Fibroblast of skin of abdomen (primary cell): ENCODE measurements at regions not wholly inside any gene's neighbourhood (a gene's known extent, or its start where the extent isn't known, plus 50 kb on each side); places are given as distances from the start of the nearest gene placed in this dataset.

ENCODE experiments used
- DNase-seq: peaks from one replicate; pipeline ENCODE4 v3.0.0-alpha.2; 2013

DNA sequence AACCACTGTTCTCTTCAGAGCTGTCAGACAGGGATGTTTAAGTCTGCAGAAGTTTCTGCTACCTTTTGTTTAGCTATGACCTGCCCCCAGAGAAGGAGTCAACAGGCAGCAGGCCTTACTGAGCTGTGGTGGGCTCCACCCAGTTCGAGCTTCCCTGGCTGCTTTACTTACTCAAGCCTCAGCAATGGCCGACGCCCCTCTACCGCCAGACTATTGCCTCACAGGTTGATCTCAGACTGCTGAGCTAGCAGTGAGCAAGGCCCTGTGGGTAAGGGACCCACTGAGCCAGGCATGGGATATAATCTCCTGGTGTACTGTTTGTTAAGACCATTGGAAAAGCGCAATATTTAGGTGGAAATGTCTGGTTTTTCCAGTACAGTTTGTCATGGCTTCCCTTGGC, 229.6 kb downstream of the TMEM167A start:
- no peak for DNase-seq

DNA sequence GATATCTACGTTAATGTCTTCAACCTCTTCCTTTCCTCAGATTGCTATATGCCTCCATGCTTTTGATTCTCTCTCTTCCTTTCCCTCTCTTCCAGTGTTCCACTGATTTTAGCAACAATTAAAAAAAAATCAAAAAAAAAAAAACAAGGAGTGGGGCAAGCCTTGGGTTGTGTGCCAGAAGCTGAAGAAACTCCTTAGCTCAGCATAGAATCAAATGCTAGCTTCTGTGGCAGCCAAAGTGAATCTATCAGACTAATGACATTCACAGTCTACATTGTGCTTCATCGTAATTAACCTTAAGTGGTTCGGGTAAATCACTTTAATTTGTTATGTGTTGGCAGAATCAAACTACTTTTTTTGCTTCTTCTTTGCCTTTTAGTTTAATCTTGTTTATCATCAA, 237.3 kb downstream of the TMEM167A start:
- DNase-seq, result no peak

DNA sequence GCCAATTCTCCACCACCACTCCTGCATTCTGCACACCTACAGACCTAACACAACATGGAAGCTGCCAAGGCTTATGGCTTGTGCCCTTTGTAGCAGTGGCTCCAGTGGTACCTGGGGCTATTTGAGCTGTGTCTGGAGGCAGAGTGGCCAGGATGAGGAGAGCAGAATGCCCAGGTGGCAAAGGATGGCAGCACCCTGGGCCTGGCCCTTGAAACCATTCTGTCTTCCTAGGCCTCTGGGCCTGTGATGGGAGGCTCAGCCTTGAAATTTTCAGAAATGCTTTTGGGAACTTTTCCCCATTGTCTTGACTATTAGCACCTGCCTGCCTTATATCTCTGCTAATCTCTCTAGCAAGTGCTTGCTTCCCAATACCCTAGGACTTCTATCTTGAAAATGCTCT, 241.7 kb downstream of the TMEM167A start:
- DNase-seq, result no peak

DNA sequence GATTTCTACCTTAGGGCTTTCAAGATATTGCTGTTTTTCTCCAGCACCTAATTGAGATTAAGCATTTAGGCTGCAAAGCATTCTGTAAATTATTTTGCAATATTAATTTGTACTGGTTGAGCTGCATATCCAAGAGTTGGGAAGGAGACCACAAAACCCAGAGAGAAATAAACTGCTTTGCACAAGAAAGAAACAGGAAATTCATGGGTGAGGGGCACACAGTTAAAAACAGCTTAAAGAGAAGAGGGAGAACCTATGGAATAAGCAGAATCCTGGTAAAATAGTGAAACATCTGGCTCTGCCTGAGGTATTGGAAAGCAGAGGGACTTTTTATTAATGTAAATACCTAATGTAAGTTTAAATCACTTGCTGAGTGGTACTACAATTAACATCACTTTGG, 243.0 kb downstream of the TMEM167A start:
- no peak for DNase-seq

DNA sequence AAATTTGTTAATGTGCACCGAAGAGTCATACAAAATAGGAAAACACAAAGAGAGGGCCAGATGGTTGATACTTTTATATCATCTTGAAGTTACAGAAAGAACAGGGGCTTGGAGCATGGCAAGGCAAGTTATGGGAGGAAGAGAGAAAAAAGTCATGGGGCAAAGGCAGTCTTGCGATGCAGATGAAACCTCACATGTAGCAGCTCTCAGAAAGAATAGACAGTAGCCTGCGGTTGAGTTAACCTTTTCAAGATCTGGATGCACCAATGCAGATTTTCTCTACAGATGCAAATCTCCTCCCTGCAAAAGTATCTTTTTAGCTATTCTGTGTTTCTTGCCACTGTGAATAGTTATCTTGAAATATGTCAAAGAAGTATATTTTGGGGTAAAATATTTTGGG, 243.9 kb downstream of the TMEM167A start:
- no peak for DNase-seq

DNA sequence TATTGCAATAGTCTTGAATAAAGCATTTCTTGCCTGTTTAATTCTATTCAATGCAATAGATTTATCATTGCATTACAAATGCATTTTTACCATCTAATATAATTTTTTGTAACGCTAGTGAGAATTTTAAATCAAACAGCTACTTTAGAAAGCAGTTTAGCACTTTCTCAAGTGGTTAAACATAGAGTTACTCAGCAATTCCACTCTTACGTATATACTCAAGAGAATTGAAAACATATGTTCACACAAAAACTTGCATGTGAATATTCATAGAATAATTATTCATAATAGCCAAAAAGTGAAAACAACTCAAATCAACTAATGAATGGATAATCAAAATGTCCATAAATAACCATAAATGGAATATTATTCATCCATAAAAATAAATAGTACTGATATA, 244.7 kb downstream of the TMEM167A start:
- DNase-seq, result no peak

DNA sequence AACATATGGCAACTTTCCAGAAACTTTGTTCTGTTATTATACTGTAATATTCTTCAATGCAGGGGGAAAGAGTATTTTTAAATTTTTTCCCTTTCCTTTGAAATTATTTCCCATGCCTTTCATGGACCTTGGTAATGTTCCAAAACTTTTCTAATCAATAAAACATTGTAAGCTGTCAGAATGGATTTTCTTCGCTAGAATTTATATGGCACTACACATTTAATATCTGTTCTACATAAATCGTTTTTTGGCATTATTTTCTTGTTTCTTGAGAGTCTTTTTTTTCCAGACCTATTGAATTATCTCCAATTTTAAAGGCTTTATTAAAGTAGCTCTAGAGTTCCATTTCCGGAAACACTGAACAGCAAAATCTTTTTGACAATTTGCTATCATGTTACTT, 249.0 kb downstream of the TMEM167A start:
- DNase-seq, result no peak

DNA sequence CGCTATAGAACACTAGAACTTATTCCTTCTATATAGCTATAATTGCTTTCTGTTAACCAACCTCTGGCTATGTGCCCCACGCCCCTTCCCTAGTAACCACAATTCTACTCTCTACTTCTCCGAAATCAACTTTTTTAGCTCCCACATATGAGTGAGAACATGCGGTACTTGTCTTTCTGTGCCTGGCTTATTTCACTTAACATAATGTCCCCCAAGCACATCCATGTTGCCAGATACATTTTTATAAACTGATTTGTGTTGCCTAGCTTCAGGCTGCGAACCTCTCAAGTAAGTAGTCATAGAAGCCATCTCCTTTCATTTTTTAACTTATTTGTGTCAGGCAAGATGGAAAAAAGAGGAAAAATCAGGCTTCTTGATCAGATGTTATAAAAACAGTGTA, 249.5 kb downstream of the TMEM167A start:
- no peak for DNase-seq

DNA sequence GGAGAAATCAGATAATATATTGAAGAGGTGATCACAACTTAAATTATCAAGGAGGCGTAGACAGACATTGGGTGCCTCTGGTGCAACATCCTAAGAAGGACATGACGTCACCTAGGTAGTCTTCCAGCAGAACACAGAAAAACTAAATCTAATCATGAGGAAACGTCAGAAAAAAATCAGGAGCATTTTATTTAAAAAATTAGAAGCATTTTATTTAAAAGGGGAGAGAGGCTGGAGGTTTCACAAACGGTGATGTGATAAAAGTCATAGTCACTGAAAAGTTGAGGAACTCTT, 254.6 kb downstream of the TMEM167A start:
- DNase-seq, result no peak

DNA sequence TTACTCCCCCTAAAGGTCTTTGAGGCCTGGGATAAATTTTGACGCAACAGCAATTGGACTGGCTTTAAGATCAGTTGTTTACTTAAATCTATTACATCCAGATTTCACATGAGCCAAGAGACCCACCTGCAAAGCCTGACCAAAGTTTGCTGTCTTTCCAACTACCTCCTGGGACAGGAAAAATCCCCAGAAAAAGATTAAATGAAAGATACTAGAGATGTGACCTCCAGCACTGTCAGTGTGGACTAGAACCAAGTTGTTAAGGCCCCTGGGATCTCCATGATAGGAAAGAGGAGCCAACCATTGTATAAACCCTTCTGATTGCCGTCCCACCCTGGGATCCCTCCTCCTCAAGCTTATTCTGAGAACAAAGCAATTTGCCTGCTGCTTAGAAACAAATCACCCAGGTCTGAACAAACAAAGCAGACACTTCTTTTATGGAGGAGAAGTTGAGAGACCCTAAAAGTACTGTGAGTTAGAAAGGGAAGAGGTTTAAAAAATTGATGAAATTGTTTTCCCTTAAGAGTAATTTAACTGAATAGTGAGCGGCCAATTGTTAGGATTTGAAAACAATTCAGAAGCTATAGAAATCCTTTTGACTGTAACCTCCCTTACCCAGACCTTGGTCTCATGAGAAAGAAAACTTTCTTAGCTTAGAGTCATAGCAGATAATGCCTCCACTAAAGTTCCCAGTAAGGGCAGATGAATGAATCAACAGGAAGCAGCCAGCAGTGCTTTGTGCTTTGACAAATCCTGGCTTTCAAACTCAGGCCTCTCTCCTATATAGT, 255.2 kb downstream of the TMEM167A start:
- DNase-seq, result no peak

DNA sequence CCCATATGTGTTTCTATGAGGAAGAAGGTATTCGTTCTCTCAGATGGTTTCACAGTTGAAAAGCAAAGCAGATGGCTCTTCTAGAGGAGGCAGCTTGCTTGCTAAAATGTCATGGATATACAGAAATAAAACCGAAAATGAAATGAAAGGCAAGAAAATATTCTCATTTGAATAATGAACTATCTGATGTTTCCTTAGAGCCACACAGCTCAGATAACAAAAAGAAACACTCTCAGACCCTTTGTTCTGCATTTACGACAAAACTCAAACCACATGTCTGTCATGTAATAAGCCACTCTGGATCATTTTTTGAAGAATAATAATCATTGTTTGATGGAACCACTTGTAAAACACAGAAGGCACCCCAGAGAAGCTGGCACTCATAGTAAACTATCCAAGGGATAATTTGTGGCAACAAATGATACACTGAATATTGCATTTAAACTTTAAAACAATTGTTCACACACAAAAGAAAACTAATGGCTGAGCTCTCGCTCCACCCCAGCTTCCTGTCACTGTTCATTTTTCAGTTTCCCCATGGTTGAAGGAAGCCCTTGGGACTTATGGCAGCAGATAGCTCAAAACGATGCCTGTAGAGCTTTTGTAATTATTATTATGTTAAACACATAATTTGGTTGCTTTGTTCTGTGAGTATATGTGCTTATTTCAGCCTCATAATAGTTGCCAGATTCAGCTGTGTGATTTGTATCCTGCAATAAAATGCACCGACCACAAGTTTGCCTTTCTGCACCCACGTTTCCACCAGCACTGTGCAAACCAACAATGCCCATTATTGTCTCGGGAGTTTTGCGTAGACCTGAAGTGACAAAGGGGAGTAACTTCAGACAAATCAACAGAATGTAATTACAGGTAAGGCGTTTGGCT, 256.0 kb downstream of the TMEM167A start:
- DNase-seq, result no peak

DNA sequence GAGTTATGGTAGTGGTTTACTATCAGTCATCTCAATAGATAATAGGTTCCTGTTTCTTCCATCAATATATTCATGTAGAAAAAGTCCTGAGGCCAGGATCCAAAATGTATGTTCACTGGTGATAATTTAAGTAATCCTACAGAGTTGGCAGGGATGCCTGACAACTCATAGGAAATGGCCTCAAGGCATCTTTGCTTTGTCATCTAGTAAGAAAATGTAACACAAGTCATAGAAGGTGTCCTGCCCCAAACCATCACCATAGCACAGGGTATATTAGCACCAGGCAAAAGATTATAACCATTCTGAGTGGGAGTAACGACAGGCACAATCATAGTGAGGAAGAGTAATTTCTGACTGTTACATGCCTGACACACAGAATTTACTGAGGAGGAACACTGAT, 257.0 kb downstream of the TMEM167A start:
- no peak for DNase-seq

DNA sequence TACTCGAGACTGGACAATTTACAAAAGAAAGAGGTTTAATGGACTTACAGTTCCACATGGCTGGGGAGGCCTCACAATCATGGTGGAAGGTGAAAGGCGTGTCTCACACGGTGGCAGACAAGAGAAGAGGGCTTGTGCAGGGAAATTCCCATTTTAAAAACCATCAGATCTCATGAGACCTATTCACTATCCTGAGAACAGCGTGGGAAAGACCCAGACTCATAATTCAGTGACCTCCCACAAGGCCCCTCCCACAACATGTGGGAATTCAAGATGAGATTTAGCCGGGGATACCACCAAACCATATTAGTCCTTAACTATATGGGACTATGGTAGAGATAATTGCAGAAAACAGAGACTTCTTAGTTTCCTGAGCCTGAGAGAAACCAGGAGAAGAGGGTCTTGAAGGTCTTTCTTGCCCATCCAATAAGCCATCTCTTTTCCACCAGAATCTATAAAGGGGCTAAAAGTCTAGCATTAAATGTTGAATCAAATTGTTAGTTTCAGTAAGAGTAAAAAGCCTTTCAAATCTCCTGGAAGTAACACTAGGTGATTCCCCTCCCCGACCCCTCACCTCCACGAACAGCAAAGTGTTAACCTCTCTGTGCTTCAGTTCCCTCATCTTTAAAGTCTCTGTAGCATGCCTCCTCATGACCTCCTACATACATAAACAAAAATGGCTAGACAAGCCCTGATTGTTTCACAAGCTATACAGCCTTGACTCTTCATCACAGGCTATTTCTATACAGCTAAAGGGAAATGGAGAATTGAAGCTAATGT, 259.1 kb downstream of the TMEM167A start:
- no peak for DNase-seq

DNA sequence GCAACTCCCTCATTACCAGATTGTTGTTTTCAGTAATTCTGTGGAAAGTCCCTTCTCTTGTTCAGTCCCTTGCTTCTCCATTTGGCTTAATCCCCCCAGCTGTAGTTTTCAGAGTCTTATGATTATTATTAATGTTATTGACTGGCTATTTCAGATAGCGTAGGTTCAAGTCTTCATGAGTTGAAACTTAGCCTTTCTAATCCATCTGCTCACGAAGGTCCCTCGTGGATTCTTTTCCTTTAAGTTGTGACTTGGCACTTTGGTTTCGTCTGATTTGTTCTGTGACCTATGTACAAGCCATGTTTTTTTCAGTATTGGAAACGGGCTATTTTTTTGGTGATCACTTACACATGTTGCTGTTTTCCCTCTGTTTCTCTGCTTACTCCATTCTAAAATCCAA, 260.3 kb downstream of the TMEM167A start:
- DNase-seq, result no peak

DNA sequence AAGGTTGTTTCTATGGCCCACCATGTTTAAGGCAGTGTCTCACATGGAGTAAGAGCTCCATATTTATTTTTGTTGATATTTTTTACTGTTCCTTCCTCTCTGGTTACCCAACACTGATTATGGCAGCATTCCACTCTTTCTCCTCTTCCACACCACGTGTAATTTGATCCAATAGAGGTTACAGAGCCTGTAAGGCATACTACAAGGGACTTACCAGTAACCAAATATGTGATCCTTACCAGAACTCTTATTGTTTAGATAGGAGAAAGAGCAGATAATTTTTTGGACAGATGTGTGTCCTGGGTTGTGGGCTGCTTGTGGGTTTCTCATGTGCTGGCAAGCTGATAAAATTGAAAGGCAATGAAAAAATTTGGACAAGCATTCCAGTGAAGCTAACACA, 261.3 kb downstream of the TMEM167A start:
- DNase-seq, result no peak

DNA sequence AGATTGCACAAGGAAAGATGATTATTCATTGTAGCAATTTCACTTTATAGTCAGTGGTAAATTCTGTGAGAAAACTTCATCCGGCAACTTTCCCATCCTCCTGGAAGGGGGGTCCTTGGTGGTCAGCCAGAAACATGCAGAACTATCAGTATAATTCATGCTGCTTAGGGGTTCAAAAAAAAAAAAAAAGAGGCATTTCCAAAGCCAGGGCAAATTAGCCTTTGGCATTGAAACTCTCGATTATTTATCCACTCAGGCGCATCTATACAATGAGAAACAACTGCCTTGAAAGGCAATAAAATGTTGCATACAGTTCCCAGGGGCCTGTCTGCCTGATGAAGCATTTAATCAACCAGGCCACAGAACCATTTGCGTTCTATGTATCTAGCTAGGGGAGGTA, 263.3 kb downstream of the TMEM167A start:
- no peak for DNase-seq

DNA sequence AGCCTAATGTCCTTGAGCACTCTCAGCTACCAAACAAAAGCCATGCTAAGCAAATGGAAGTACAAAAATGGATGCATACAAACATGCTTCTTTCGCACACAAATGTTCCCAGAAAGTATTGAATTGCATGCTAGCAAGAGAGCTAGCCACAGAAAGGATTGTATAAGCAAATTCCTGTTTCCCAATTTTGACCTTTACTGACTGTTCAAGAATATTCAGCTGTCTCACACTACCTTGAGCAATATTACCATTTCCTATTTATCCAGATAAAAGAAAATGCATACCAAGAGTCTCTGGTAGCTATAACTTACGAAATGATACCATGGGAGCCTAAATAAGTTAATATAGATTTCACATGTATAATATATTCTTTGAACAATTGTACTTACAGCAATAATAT, 264.6 kb downstream of the TMEM167A start:
- peak; percentile 26 for DNase-seq

DNA sequence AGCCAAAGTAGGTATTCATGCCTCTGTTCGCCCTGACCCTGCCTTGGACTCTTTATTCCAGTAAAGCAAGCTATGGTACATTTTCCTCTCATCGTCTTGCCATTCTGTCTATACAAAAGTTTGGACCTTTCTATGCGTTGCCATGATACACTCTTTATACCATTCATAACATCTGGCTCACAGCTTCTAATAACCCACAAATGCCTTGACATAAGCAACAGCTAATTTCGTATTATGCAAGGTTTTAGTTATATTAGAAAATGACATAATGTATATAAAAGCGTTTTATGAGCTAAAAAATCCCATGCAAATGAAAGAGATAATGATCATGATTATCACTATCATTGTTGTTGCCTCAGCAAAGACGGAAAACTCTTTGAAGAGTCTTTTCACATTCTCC, 265.7 kb downstream of the TMEM167A start:
- no peak for DNase-seq

DNA sequence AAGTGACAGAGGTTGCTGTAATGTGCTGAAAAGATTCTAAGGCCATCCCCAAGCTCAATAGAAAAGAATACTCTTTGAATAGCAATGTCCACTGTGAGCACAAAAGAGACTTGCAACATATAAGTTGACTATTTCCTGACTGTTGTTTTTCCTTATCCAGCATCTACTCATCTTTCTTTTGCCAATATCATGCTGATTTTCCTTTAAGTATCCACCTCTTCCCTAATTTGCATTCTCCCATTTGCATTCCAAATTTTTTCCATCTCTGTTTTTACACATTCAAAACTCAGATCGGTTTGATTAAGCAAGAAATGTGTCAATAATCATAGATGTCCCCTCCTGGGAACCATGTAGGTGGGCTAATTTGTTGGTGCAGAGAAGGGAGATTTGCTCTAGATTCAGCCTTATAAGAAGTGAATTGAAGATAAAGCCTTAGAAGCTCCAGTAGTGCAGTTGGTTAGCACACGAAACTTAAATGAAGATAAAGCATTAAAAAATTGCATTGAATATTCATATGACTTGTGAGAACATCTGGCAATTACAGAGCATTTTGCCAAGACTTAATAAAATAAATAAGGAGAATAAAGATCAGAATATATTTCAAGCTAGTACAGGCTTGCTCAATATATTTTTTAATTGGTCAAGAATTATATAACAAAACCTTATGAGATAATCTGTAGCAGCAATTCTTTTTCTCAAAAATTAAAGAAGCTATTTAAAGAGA, 267.6 kb downstream of the TMEM167A start:
- DNase-seq, result no peak

DNA sequence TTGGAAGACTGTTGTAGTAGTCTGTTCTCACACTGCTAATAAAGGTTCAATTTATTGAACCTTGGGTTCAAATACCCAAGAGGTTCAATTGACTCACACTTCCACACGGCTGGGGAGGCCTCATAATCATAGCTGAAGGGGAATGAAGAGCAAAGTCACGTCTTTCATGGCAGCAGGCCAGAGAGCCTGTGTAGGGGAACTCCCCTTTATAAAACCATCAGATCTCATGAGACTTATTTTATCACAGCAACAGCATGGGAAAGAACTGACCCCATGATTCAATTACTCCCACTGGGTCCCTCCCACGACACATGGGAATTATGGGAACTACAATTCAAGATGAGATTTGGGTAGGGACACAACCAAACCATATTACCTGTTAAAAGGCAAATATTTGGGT, 268.2 kb downstream of the TMEM167A start:
- no peak for DNase-seq

DNA sequence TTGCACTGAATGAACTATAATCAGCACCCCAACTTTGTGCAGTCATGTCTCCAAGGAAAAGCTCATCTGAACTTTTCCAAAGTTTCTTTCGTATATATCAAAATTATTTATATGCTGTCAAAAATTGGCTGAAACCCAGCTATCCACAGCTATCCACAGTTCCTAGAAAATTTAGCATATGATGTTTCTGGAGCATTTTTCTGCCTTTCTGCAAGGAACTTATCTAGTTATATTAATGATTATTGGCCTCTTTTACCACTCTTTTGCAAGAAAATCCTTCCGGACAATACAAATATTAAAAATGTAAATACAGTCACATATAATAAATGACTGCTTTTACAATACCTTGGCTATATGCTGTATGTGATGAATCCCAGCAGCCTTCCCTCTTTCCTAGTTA, 270.2 kb downstream of the TMEM167A start:
- DNase-seq, result no peak

DNA sequence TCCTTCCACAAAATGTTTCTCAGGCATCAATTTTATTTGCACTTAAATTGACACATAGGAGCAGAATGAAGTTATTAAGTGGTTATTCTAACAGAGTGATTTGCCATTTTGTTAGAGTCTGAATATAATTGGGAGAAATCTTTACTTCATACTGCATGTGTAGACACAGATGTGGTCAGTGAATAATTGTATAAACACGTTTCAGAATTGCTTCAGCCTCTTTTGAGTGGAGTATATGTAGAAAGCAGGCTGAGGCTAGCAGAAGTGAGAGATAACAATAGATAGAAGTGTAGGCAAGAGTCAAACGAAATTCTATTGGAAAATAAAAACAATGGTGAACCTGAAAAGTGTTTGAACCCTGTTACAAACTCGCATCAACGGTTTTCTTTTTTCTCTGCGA, 270.7 kb downstream of the TMEM167A start:
- peak; percentile 37 for DNase-seq

DNA sequence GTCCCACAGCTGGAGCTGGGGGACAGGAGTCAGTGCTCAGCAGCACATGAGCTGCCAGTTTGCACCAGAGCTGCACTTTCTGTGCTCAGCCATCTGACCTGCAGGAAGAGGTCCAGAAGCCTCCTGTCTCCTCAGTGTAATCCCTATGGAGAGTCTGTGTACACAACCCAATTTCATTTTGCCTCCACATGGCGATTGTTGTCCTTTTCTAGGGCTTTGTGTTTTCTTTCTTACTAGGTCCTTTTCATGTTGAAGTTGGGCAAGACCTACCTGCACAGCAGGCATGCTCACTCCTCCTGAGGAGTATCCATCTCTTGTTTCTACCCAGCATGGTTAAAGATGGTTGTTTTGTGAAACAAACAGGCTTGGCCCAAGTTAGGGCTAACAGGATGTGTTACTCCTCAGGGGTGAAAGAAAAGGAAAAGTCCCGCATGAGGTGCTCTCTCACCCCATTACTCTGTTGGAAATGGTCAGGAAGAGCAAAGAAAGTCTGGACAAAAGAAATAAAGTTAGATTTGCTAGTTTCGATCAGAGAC, 273.0 kb downstream of the TMEM167A start:
- no peak for DNase-seq
